GM12865 (cell line): ENCODE measurements at regions not wholly inside any gene's neighbourhood (a gene's known extent, or its start where the extent isn't known, plus 50 kb on each side); places are given as distances from the start of the nearest gene placed in this dataset.

Experiments
- DNase-seq: peaks from one replicate; pipeline ENCODE4 v3.0.0; 2010; ENCODE audit warnings: low read depth
- H3K4me3 ChIP-seq: 2 replicates; pipeline ENCODE4 v1.5.1; 2011; ENCODE audit warnings: mild to moderate bottlenecking, low read depth, low read length, control low read depth
- CTCF ChIP-seq: IDR thresholded peaks from 2 replicates; pipeline ENCODE4 v1.5.1; 2011; ENCODE audit warnings: low read length, control low read depth, low read depth, inconsistent platforms; ENCODE audit not compliant: insufficient read depth; ENCODE audit errors: missing control alignments

GRCh38 chr5:72648480-72648879, 141.3 kb upstream of the ZNF366 start:
- DNase-seq: no peak
- TF ChIP-seq CTCF: no peak
- no peak overlapping the region for H3K4me3 ChIP-seq

- no peak for DNase-seq
- no peak overlapping the region for H3K4me3 ChIP-seq
- no peak for TF ChIP-seq CTCF
Observed at GRCh38 chr5:72647806-72648205, 140.6 kb upstream of the ZNF366 start.

- TF ChIP-seq CTCF: no peak
- H3K4me3 ChIP-seq: no peak overlapping the region
- DNase-seq: no peak
Observed at GRCh38 chr5:72646246-72646866, 139.1 kb upstream of the ZNF366 start.

GRCh38 chr5:72645064-72645846, 138.0 kb upstream of the ZNF366 start:
- no peak for TF ChIP-seq CTCF
- H3K4me3 ChIP-seq: no peak overlapping the region
- peak; percentile 63 for DNase-seq

GRCh38 chr5:72644296-72644695, 137.1 kb upstream of the ZNF366 start:
- no peak for DNase-seq
- H3K4me3 ChIP-seq: no peak overlapping the region

GRCh38 chr5:72641164-72641563, 134.0 kb upstream of the ZNF366 start:
- no peak overlapping the region for H3K4me3 ChIP-seq
- TF ChIP-seq CTCF: no peak
- no peak for DNase-seq

More at GRCh38 chr5:72644296-72644695, 137.1 kb upstream of the ZNF366 start:
- no peak for TF ChIP-seq CTCF
